Activated naive CD4-positive, alpha-beta T cell treated with anti-CD3 and anti-CD28 coated beads, Interleukin-2, amount 10 ng/mL, durations not matched to agents 7 days and 5 days (primary cell): ENCODE measurements at regions not wholly inside any gene's neighbourhood (a gene's known extent, or its start where the extent isn't known, plus 50 kb on each side); places are given as distances from the start of the nearest gene placed in this dataset.

Source experiments
- CTCF ChIA-PET: fragments of 350-600 bp; sonication (Branson Sonifier 250); formaldehyde crosslinking; loops from one replicate; lab custom pipeline; 2021; ENCODE audit warnings: antibody characterized with exemption; lab: Charles Lee
- DNase-seq: peaks from one replicate; pipeline ENCODE4 v3.0.0-alpha.2; 2020
- H3K27ac Mint-ChIP-seq: one replicate; pipeline ENCODE4 v1.8.0; 2021; ENCODE audit warnings: mild to moderate bottlenecking, moderate library complexity, mixed read lengths
- H3K27me3 Mint-ChIP-seq: one replicate; pipeline ENCODE4 v1.8.0; 2021; ENCODE audit warnings: mild to moderate bottlenecking, mixed read lengths
- H3K36me3 Mint-ChIP-seq: one replicate; pipeline ENCODE4 v1.8.0; 2021; ENCODE audit warnings: mixed read lengths
- H3K4me1 Mint-ChIP-seq: one replicate; pipeline ENCODE4 v1.8.0; 2021; ENCODE audit warnings: mixed read lengths
- H3K4me3 Mint-ChIP-seq: one replicate; pipeline ENCODE4 v1.8.0; 2021; ENCODE audit warnings: mild to moderate bottlenecking, moderate library complexity, mixed read lengths
- H3K9me3 Mint-ChIP-seq: one replicate; pipeline ENCODE4 v1.8.0; 2021; ENCODE audit warnings: mixed read lengths

DNA sequence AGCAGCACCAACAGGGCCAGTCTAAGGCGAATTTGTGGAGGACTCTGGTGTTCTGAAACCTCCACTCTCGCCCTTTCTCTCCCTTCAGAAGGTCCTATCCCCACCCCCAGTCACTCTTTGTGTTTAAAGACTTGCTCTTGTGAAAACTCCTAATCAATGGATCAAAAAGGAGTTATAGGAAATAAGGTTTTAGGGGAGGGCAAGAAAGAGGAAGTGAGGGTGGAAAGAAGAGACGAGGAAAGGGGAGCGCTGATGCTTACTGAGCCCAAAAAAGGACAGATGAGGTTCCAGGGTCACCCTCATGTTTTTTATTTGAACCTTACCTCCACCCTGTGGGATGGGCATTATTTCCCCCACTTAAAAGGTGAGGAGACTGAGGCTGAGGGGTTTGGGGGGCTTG is 70.0 kb upstream of the SLC6A11 start:
- H3K4me1 Mint-ChIP-seq: no peaks in the 10 kb centered on the region
- H3K27me3 Mint-ChIP-seq: no peaks in the 10 kb centered on the region
- no peak for DNase-seq
- no peak overlapping the region for H3K4me3 Mint-ChIP-seq
- CTCF ChIA-PET: no interaction called here
- no peaks in the 10 kb centered on the region for H3K36me3 Mint-ChIP-seq
- no peaks in the 10 kb centered on the region for H3K9me3 Mint-ChIP-seq
- no peak overlapping the region for H3K27ac Mint-ChIP-seq

DNA sequence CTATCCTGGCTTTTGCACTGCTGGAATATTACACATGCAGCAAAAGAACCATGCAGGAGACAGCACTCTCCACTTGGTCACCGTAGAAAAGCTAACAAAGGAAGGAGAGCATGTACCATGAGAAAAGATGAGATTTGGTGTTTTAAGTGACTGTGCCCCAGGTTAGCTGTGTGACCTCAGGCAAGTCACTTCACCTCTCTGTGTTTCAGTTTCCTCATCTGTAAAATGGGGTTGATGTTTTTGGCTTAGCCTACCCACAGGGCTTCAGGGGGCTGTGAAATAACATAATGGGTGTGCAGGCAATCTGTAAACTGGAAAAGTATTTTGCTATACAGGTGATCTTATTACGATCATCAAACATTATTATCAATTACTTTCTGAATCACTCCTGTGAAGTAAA is 69.3 kb upstream of the SLC6A11 start:
- no peaks in the 10 kb centered on the region for H3K4me1 Mint-ChIP-seq
- no peak overlapping the region for H3K4me3 Mint-ChIP-seq
- no peaks in the 10 kb centered on the region for H3K36me3 Mint-ChIP-seq
- H3K27ac Mint-ChIP-seq: no peak overlapping the region
- CTCF ChIA-PET: interaction anchor here (1.2 kb wide), 1 partner anchor 9 kb away, joined by 4 read pairs; no protein-coding TSS in a partner anchor
- H3K9me3 Mint-ChIP-seq: no peaks in the 10 kb centered on the region
- no peak for DNase-seq
- H3K27me3 Mint-ChIP-seq: no peaks in the 10 kb centered on the region

DNA sequence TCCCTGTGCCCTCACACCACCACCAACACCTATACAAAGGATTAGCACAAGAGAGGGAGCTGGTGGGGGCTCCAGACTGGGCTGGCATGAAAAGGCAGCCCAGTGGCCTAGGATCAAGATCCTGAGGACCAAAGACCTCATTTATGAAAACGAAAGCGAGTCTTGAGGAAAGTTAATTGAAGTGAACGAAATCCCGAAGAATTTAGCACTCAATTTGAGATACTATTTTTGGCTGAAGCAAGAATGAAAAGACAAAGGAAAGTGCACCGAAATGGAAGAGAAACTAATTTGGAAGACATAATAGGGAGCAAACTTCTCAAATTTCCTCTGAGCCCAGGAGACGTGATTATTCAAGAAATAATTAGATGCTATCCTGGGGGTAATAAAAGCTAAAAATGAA is 68.7 kb upstream of the SLC6A11 start:
- Mint-ChIP-seq H3K4me3 (no peak overlapping the region), H3K27me3 (no peaks in the 10 kb centered on the region), H3K36me3 (no peaks in the 10 kb centered on the region), H3K9me3 (no peaks in the 10 kb centered on the region), H3K27ac (no peak overlapping the region), H3K4me1 (no peaks in the 10 kb centered on the region)
- no peak for DNase-seq
- CTCF ChIA-PET: interaction anchor here (0.7 to 1.9 kb wide), 3 partner anchors 8 to 11 kb away, joined by 3 to 11 read pairs (median 4); no protein-coding TSS in a partner anchor

DNA sequence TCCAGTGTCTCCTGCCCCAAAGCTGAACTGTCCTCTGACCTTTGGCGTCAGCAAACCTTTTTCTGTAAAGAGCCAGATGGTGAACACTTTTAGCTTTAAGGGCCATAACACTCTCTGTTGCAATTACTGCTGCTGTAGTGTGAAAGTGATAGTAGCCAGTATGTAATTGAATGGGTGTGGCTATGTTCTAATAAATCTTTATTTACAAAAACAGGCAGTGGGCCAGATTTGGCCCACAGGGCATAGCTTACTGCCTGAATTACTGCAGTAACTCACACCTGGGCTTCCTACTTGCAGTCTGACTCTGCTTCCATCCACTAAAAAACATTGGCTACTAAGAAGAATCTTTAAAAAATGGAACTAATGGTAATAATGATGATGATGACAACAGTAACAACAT is 68.0 kb upstream of the SLC6A11 start:
- Mint-ChIP-seq H3K36me3 (no peaks in the 10 kb centered on the region), H3K27me3 (peaks cover 5% of the 10 kb centered on the region), H3K9me3 (no peaks in the 10 kb centered on the region), H3K4me3 (no peak overlapping the region), H3K27ac (no peak overlapping the region), H3K4me1 (no peaks in the 10 kb centered on the region)
- DNase-seq: no peak
- CTCF ChIA-PET: interaction anchor here (0.7 to 1.9 kb wide), 4 partner anchors 8 to 10 kb away, joined by 3 to 13 read pairs (median 8); no protein-coding TSS in a partner anchor

DNA sequence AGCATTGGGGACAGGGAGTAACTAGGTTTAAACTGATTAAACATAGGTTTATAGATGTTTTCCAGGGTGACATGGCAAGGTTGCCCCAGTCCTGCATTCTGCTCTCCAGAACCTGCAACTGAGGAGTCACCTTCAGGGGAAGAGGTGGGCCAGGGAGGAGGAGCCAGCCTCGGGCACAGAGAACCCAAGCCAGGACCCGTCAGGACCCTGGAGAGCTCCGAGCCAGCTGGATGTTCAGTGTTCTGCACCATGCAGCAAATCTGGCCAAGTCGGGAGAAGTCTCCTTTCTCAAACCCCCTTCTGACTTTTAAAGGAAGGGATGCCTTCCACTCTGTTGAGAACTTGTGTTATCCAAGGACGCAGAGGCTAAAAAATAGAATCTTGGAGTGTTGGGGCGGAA is 62.1 kb upstream of the SLC6A11 start:
- CTCF ChIA-PET: interaction anchor here (0.9 kb wide), 2 partner anchors 16 to 306 kb away, joined by 3 to 5 read pairs; no protein-coding TSS in a partner anchor
- no peak overlapping the region for H3K4me3 Mint-ChIP-seq
- H3K9me3 Mint-ChIP-seq: no peaks in the 10 kb centered on the region
- no peaks in the 10 kb centered on the region for H3K36me3 Mint-ChIP-seq
- DNase-seq: peak; percentile 77
- peaks cover 27% of the 10 kb centered on the region for H3K27me3 Mint-ChIP-seq
- H3K27ac Mint-ChIP-seq: no peak overlapping the region
- H3K4me1 Mint-ChIP-seq: no peaks in the 10 kb centered on the region

DNA sequence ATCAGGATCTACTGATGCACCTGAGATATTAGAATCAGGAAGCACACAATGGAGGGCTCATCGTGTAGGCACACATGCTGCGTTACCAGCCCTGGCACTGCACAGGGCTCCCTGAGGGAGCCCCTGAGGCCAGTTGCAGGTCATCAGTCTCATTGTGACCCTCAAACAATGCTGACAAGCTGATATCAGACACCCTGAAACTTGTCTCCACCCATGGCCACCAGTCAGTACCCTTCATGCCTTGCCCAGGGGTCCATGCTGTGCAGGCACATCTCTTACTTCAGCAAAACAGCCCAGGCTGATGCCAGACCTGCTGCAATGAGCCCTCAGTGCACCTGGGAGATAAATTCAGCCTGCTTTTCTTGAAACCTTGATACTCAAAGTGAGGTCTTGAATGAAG is 59.5 kb upstream of the SLC6A11 start:
- no peaks in the 10 kb centered on the region for H3K36me3 Mint-ChIP-seq
- H3K9me3 Mint-ChIP-seq: no peaks in the 10 kb centered on the region
- H3K27ac Mint-ChIP-seq: no peak overlapping the region
- no peak overlapping the region for H3K4me3 Mint-ChIP-seq
- no peak for DNase-seq
- CTCF ChIA-PET: interaction anchor here (0.7 to 5.4 kb wide), 7 partner anchors 10 to 303 kb away, joined by 3 to 23 read pairs (median 4); no protein-coding TSS in a partner anchor
- H3K27me3 Mint-ChIP-seq: peaks cover 34% of the 10 kb centered on the region
- H3K4me1 Mint-ChIP-seq: no peaks in the 10 kb centered on the region

DNA sequence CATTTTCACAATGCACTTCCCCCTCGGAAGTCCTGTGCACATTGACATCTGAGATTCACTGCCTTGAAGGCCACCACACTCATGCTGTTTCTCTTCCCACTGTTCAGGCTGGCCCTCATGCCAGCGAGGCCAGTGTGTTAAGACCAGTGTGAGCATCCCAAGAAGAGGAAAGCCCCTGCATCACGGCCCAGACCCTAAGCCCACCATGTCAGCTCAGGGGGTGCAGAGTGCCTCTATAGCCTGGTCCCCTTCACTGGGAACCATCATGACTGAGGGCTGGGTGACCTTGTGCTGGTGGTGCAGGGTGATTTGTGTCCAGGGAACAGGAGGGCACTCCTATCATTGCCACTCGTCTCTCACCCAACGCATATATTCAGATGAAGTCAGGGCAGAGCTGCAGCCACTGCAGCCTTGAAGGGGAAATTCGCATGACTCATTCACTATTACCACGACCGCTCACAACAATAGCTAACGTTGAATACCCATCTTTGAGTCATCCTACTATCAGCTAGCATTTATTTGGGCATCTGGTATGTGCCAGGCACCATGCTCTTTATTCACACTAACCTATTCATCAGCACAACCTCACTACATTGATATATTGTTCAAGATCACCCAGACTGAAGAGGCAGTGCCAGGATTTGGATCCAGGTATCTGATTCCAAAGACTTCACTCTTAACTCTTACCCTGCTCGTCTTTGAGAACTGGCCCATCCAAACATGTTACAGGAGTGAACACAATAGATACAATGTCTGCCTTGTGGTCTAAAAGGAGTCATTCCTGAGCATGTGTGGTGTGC is 58.8 kb upstream of the SLC6A11 start:
- H3K9me3 Mint-ChIP-seq: no peaks in the 10 kb centered on the region
- DNase-seq: no peak
- no peak overlapping the region for H3K4me3 Mint-ChIP-seq
- peaks cover 39% of the 10 kb centered on the region for H3K27me3 Mint-ChIP-seq
- CTCF ChIA-PET: interaction anchor here (0.6 to 5.4 kb wide), 11 partner anchors 9 to 302 kb away, joined by 3 to 26 read pairs (median 7); no protein-coding TSS in a partner anchor
- H3K36me3 Mint-ChIP-seq: no peaks in the 10 kb centered on the region
- no peak overlapping the region for H3K27ac Mint-ChIP-seq
- no peaks in the 10 kb centered on the region for H3K4me1 Mint-ChIP-seq

DNA sequence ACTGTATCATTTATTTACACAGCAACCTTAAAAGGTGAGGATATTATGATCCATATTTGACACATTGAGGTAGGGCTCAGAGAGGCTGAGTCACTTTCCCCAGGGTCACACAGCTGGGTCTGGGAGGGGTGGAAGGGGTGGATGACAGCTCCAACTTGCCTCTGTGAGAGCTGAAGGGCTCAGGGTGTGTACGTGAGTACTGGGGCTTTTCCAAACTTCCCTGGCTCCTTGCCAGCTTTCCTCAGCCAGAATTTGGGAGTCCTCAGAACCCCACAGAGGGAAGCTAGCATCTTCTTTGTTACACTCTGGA is 58.3 kb upstream of the SLC6A11 start:
- peaks cover 37% of the 10 kb centered on the region for H3K27me3 Mint-ChIP-seq
- H3K4me3 Mint-ChIP-seq: no peak overlapping the region
- no peak overlapping the region for H3K27ac Mint-ChIP-seq
- no peaks in the 10 kb centered on the region for H3K36me3 Mint-ChIP-seq
- no peaks in the 10 kb centered on the region for H3K9me3 Mint-ChIP-seq
- no peak for DNase-seq
- CTCF ChIA-PET: interaction anchor here (0.6 to 5.4 kb wide), 11 partner anchors 9 to 304 kb away, joined by 3 to 26 read pairs (median 7); no protein-coding TSS in a partner anchor
- no peaks in the 10 kb centered on the region for H3K4me1 Mint-ChIP-seq

DNA sequence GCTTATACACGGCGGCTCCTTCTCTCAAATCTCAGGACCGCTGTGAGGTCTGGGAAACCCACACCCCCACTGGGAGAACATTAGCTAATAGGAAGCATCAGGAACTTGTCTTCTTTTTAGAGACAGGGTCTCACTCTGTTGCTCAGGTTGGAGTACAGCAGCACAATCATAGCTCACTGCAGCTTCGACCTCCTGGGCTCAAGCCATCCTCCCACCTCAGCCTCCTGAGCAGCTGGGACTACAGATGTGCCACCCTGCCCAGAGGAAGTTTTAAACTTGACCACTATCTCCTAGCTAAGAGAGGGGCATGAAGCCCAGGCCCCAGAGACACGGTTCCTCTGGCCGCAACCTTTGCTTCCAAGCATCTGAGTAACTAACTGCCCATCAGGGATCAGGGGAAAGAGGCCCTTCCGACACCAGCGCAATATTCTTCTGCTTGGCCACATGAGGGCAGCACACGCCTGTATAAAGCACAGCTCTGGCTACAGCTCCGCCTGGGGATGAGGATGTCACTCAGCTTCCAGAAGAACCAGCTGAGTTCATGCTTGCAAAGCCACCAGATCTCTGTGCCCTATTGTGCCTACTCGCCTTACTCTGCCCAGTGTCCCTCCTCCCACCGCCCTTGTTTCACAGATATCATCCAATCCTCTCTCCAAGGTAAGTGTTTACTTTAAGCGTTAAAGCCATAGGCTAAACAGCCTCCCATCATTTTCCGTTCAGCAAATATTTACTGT is 57.6 kb upstream of the SLC6A11 start:
- no peaks in the 10 kb centered on the region for H3K36me3 Mint-ChIP-seq
- H3K9me3 Mint-ChIP-seq: no peaks in the 10 kb centered on the region
- H3K27me3 Mint-ChIP-seq: peaks cover 35% of the 10 kb centered on the region
- H3K4me1 Mint-ChIP-seq: no peaks in the 10 kb centered on the region
- H3K4me3 Mint-ChIP-seq: no peak overlapping the region
- no peak overlapping the region for H3K27ac Mint-ChIP-seq
- CTCF ChIA-PET: interaction anchor here (0.6 to 5.4 kb wide), 16 partner anchors 10 to 303 kb away, joined by 3 to 26 read pairs (median 6); no protein-coding TSS in a partner anchor
- DNase-seq: peak; percentile 61

DNA sequence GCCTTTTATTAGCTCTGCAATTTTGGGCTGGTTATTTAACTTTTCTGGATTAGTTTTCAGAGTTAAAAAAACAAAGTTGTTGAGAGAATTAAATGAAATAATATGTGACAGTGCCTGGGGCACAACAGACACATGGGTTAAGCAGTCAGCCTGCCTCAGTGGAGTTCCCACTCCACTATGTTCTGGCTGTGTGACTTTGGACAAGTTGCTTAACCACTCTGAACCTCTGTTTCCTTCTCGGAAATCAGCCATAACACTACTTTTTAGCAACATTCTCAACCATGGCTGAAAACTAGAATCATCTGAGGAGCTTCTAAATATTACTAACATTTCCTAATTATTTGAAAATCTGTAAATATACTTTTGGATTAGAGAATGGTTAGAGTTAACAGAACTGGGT is 56.5 kb upstream of the SLC6A11 start:
- CTCF ChIA-PET: interaction anchor here (1.0 to 5.4 kb wide), 8 partner anchors 10 to 300 kb away, joined by 3 to 26 read pairs (median 10); no protein-coding TSS in a partner anchor
- peaks cover 35% of the 10 kb centered on the region for H3K27me3 Mint-ChIP-seq
- no peak overlapping the region for H3K4me3 Mint-ChIP-seq
- H3K9me3 Mint-ChIP-seq: no peaks in the 10 kb centered on the region
- H3K36me3 Mint-ChIP-seq: no peaks in the 10 kb centered on the region
- no peak for DNase-seq
- H3K4me1 Mint-ChIP-seq: no peaks in the 10 kb centered on the region
- no peak overlapping the region for H3K27ac Mint-ChIP-seq

DNA sequence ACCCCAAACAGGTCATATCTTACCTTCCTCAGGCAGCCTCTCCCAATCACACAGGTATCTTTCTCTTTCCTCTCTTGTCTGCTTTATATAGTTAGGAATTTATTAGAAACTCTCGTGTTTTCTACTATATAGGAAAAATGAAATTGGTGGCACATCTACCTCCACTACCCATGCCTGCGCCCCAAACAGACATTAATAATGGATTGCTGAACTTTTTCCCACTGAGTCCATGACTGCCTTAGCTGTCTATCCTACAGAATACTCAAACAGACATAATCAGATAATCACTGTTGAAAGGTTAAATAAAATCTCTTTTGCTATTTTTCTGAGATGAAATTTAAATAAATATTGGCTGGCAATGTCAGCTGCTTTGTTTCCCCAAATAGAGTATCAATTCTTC is 55.8 kb upstream of the SLC6A11 start:
- Mint-ChIP-seq H3K36me3 (no peaks in the 10 kb centered on the region), H3K4me1 (no peaks in the 10 kb centered on the region), H3K27me3 (peaks cover 31% of the 10 kb centered on the region), H3K27ac (no peak overlapping the region), H3K4me3 (no peak overlapping the region), H3K9me3 (no peaks in the 10 kb centered on the region)
- CTCF ChIA-PET: interaction anchor here (1.0 to 5.4 kb wide), 4 partner anchors 9 to 300 kb away, joined by 4 to 26 read pairs (median 20); no protein-coding TSS in a partner anchor
- DNase-seq: no peak

DNA sequence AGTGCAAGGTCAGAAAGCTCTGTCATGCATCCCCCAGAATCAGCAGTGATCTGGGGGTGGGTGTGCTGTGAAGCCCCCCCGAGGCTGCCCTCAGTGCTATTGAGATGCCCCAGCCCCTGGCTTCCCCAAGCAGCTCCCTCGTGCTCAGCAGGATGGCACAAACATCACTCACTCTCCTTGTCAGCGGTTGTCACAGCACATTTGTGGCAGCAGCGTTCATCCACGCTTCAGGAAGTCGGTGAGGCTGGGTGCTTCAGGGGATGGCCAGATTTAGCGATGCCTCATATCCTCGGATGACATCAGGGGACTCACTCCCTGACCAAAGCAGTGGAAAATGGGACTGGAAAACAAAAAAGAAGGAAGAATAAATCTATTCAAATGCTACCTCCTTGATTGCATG is 54.4 kb upstream of the SLC6A11 start:
- CTCF ChIA-PET: interaction anchor here (2.1 kb wide), 1 partner anchor 21 kb away, joined by 4 read pairs; no protein-coding TSS in a partner anchor
- H3K4me1 Mint-ChIP-seq: no peaks in the 10 kb centered on the region
- no peaks in the 10 kb centered on the region for H3K36me3 Mint-ChIP-seq
- no peak for DNase-seq
- H3K27me3 Mint-ChIP-seq: peaks cover 31% of the 10 kb centered on the region
- no peaks in the 10 kb centered on the region for H3K9me3 Mint-ChIP-seq
- no peak overlapping the region for H3K4me3 Mint-ChIP-seq
- no peak overlapping the region for H3K27ac Mint-ChIP-seq

DNA sequence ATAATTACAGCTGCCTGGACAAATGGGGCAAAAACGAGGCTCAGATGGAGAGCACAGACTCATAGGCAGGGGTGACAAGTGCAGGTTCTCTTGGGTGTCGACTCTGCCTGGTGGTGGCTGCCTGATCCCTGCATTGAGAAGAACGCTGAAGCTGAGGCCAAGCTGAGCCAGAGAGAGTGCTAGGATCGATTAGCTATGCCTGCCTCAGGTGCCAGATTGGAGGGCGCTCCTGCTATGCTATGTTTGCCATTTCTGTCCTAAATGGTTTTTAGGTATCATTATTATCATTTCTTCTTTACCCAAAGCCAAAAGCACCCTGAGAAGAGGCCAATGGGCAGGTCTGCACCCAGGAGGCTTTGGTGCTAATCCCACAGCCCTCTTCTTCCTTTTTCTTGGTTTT is 53.9 kb upstream of the SLC6A11 start:
- Mint-ChIP-seq H3K27me3 (peaks cover 31% of the 10 kb centered on the region), H3K4me1 (no peaks in the 10 kb centered on the region)
- CTCF ChIA-PET: interaction anchor here (2.1 kb wide), 1 partner anchor 22 kb away, joined by 4 read pairs; no protein-coding TSS in a partner anchor

DNA sequence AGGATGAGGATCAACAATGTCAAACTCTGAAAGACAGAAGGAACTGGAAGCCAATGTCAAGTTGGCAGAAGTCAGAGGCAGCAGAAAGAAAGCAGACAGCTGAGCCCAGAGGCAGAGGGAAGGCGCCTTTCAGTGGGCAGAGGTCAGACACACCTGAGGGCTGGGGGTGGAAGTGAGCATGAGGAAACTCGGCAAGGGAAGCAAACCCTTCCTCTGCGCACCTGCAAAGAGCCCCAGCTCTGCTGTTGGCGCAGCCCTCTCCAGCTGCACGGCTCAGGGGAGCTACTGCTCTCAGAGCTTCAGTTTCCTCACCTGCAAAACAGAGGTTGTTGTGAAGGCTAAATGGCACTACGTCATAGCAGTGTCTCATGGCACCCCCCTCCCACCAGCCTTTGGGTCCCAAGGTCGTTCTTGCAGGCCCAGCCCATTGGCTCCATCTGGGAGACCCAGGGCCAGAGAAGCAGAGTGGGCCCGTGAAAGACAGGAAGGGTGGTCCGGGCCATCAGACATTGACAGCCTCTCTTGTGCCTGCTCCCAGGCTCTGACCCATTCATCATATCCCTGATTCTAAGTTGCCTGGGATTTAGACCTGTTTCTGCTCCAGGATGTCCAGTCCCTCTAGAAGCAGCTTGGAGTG is 53.3 kb upstream of the SLC6A11 start:
- no peaks in the 10 kb centered on the region for H3K4me1 Mint-ChIP-seq
- DNase-seq: no peak
- no peaks in the 10 kb centered on the region for H3K9me3 Mint-ChIP-seq
- H3K4me3 Mint-ChIP-seq: no peak overlapping the region
- CTCF ChIA-PET: interaction anchor here (2.1 kb wide), 1 partner anchor 22 kb away, joined by 4 read pairs; no protein-coding TSS in a partner anchor
- peaks cover 31% of the 10 kb centered on the region for H3K27me3 Mint-ChIP-seq
- no peaks in the 10 kb centered on the region for H3K36me3 Mint-ChIP-seq
- H3K27ac Mint-ChIP-seq: no peak overlapping the region

More for the DNA sequence above, 53.9 kb upstream of the SLC6A11 start:
- Mint-ChIP-seq H3K36me3 (no peaks in the 10 kb centered on the region), H3K4me3 (no peak overlapping the region), H3K9me3 (no peaks in the 10 kb centered on the region), H3K27ac (no peak overlapping the region)
- no peak for DNase-seq
